OCI-LY3 (cell line): ENCODE measurements at regions not wholly inside any gene's neighbourhood (a gene's known extent, or its start where the extent isn't known, plus 50 kb on each side); places are given as distances from the start of the nearest gene placed in this dataset.

Experiments used
- H2AFZ ChIP-seq: fragments of 200-600, 300-600 bp; shearing (Covaris generic); 2 replicates; pipeline ENCODE4 v1.6.0; 2014; ENCODE audit warnings: antibody characterized with exemption, low read depth, low read length
- H3K27ac ChIP-seq: fragments of 200-600, 300-600 bp; sonication (generic); 2 replicates; pipeline ENCODE4 v1.5.1; 2014; ENCODE audit warnings: mild to moderate bottlenecking, low read length, moderate library complexity, mixed read lengths
- H3K27me3 ChIP-seq: fragments of 200-600, 300-600 bp; sonication (generic); 2 replicates; pipeline ENCODE4 v1.6.1; 2014; ENCODE audit warnings: low read depth, low read length, mixed read lengths
- H3K36me3 ChIP-seq: fragments of 200-600, 300-600 bp; sonication (generic); replicated peaks from 2 replicates; pipeline ENCODE3; 2014; ENCODE audit warnings: low read depth, low read length, mixed read lengths
- H3K4me1 ChIP-seq: fragments of 300-600, 200-600 bp; sonication (generic); 2 replicates; pipeline ENCODE4 v1.6.1; 2014; ENCODE audit warnings: low read length, mixed read lengths
- H3K4me2 ChIP-seq: fragments of 200-600, 300-600 bp; sonication (generic); 2 replicates; pipeline ENCODE4 v1.6.1; 2014; ENCODE audit warnings: low read length, mixed read lengths
- H3K4me3 ChIP-seq: fragments of 300-600, 200-600 bp; sonication (generic); 2 replicates; pipeline ENCODE4 v1.5.1; 2014; ENCODE audit warnings: antibody characterized with exemption, mild to moderate bottlenecking, low read length, moderate library complexity
- H3K79me2 ChIP-seq: fragments of 300-600, 200-600 bp; shearing (Covaris generic); 2 replicates; pipeline ENCODE4 v1.6.1; 2014; ENCODE audit warnings: mild to moderate bottlenecking, low read length, mixed read lengths
- H3K9ac ChIP-seq: fragments of 300-600, 200-600 bp; shearing (Covaris generic); 2 replicates; pipeline ENCODE4 v1.6.0; 2014; ENCODE audit warnings: mild to moderate bottlenecking, low read length, moderate library complexity
- H3K9me3 ChIP-seq: fragments of 200-600, 300-600 bp; shearing (Covaris generic); 2 replicates; pipeline ENCODE4 v1.6.1; 2014; ENCODE audit warnings: low read length, mixed read lengths; ENCODE audit not compliant: insufficient read depth
- H4K20me1 ChIP-seq: fragments of 200-600, 300-600 bp; sonication (generic); 2 replicates; pipeline ENCODE4 v1.6.1; 2016; ENCODE audit warnings: low read length, mixed read lengths; ENCODE audit not compliant: insufficient read depth
- EZH2phosphoT487 ChIP-seq: fragments of 200-600 bp; shearing (Covaris generic); IDR thresholded peaks from 2 replicates; pipeline ENCODE4 v1.6.1; 2018; ENCODE audit warnings: antibody characterized with exemption, mixed run types, low read depth
- TF ChIP-seq, protein P1 (sequence below): fragments of 200-600, 300-600 bp; sonication (generic); IDR thresholded peaks from 2 replicates; pipeline ENCODE4 v1.5.1; 2014; ENCODE audit warnings: antibody characterized with exemption, low read length, low read depth

DNA sequence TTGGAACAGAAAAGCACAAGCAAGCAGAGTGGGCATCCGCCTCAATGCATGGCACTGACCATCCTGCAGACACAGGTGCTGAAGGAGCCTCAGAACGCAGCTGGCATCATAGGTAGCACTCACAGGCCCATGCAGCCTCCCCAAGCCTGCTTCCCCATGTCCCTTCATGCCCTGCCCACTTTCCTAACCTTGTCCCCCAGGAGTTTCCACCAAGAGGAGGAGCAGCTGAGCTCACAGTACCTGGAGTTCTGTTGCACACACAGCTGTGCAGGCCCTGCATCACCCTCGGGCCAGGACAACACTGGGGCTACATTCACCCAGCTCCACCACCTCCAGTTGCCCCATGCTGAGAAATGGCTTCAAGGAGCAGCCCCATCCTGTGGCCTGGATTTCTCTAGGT, 83.4 kb downstream of the SETD4 start:
- Histone ChIP-seq H3K4me1 (no peaks in the 10 kb centered on the region), H3K79me2 (no peaks in the 10 kb centered on the region), H3K4me3 (no peak overlapping the region), H2AFZ (no peak overlapping the region), H4K20me1 (no peaks in the 10 kb centered on the region), H3K4me2 (no peak overlapping the region), H3K27ac (no peak overlapping the region), H3K27me3 (no peaks in the 10 kb centered on the region; the same call in 1 of the 2 replicates), H3K36me3 (no peaks in the 10 kb centered on the region), H3K9ac (no peak overlapping the region), H3K9me3 (no peaks in the 10 kb centered on the region)
- TF ChIP-seq, protein P1, sequence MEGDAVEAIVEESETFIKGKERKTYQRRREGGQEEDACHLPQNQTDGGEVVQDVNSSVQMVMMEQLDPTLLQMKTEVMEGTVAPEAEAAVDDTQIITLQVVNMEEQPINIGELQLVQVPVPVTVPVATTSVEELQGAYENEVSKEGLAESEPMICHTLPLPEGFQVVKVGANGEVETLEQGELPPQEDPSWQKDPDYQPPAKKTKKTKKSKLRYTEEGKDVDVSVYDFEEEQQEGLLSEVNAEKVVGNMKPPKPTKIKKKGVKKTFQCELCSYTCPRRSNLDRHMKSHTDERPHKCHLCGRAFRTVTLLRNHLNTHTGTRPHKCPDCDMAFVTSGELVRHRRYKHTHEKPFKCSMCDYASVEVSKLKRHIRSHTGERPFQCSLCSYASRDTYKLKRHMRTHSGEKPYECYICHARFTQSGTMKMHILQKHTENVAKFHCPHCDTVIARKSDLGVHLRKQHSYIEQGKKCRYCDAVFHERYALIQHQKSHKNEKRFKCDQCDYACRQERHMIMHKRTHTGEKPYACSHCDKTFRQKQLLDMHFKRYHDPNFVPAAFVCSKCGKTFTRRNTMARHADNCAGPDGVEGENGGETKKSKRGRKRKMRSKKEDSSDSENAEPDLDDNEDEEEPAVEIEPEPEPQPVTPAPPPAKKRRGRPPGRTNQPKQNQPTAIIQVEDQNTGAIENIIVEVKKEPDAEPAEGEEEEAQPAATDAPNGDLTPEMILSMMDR, result no peak
- no peak for TF ChIP-seq EZH2phosphoT487

DNA sequence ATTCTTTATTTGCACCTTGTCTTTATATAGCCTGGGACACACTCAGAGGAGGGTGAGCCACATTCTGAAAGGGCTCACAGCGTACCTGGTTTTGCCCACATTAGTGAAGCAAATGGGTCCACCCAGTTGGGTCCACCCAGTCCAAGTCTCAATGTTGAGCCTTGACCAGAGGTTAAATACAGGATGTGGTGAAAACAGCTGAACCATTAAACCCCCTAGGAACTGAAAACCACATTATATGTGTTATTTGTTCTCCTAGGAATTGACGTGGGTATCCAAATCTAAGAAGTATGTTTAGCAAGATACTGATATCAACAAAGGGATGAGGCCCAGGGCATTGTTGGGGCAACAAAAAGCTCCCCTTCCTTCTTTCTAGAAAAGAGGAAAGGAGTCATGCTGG, 83.8 kb downstream of the SETD4 start:
- Histone ChIP-seq H3K4me1 (no peaks in the 10 kb centered on the region), H3K27ac (no peak overlapping the region), H3K9me3 (no peaks in the 10 kb centered on the region), H3K9ac (no peak overlapping the region), H3K27me3 (no peaks in the 10 kb centered on the region; the same call in 1 of the 2 replicates), H2AFZ (no peak overlapping the region), H3K36me3 (no peaks in the 10 kb centered on the region), H3K4me2 (no peak overlapping the region), H3K4me3 (no peak overlapping the region), H3K79me2 (no peaks in the 10 kb centered on the region), H4K20me1 (no peaks in the 10 kb centered on the region)
- TF ChIP-seq, protein P1, result no peak
- no peak for TF ChIP-seq EZH2phosphoT487

DNA sequence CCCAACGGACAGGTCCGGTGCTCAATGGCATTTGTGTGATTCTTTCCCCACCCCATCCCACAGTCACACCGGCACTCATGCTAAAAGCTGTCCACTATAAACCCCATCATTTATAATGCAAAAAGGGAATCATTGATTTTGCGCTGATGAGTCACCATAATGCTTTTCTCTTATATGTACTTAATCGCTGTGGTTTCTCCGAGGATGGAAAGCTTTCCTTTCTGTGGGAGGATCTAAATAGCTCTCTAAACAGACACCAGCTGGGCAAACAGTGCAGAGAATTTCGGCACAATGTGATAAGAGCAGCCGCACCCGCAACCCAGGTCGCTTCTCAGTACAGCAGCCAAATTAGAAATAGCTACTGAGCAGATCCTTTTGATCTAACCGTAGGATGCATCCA, 85.6 kb downstream of the SETD4 start:
- no peak overlapping the region for H3K9ac ChIP-seq
- no peaks in the 10 kb centered on the region for H3K9me3 ChIP-seq
- TF ChIP-seq, protein P1, result no peak
- TF ChIP-seq EZH2phosphoT487, result no peak
- no peak overlapping the region for H3K27ac ChIP-seq
- no peak overlapping the region for H3K4me3 ChIP-seq
- H2AFZ ChIP-seq, result no peak overlapping the region
- H4K20me1 ChIP-seq, result no peaks in the 10 kb centered on the region
- no peaks in the 10 kb centered on the region for H3K79me2 ChIP-seq
- H3K27me3 ChIP-seq, result no peaks in the 10 kb centered on the region; the same call in 1 of the 2 replicates
- H3K4me1 ChIP-seq, result no peaks in the 10 kb centered on the region
- H3K4me2 ChIP-seq, result no peak overlapping the region
- no peaks in the 10 kb centered on the region for H3K36me3 ChIP-seq

DNA sequence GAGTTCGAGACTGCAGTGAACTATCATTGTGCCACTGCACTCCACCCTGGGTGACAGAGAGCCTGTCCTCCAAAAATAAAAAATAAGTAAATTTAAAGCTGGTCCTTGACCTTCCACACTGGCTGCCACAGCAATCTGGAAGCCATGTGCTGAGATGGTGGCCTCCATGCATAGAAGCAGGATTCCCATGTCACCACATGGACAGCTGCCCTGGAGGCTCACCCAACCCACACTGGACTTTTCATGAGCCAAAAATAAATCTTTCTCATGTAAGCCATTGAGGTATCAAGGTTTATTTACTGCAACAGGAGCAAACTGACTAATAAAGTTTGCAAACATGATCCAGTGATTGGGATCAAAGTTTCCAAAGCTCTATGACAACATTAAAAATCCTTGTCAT, 88.5 kb downstream of the SETD4 start:
- H3K4me2 ChIP-seq, result no peak overlapping the region
- no peak overlapping the region for H3K27ac ChIP-seq
- no peaks in the 10 kb centered on the region for H3K4me1 ChIP-seq
- H4K20me1 ChIP-seq, result no peaks in the 10 kb centered on the region
- no peaks in the 10 kb centered on the region; the same call in 1 of the 2 replicates for H3K27me3 ChIP-seq
- H3K79me2 ChIP-seq, result no peaks in the 10 kb centered on the region
- TF ChIP-seq EZH2phosphoT487, result no peak
- TF ChIP-seq, protein P1, result no peak
- H3K4me3 ChIP-seq, result no peak overlapping the region
- H3K9ac ChIP-seq, result no peak overlapping the region
- no peaks in the 10 kb centered on the region for H3K36me3 ChIP-seq
- H2AFZ ChIP-seq, result no peak overlapping the region
- H3K9me3 ChIP-seq, result no peaks in the 10 kb centered on the region
